Keratinocyte (primary cell): ENCODE measurements at regions not wholly inside any gene's neighbourhood (a gene's known extent, or its start where the extent isn't known, plus 50 kb on each side); places are given as distances from the start of the nearest gene placed in this dataset.

ENCODE experiments used
- CTCF ChIP-seq, 3 experiments: IDR thresholded peaks in 1 of 3; conservative IDR thresholded peaks in 1 of 3; optimal IDR thresholded peaks in 1 of 3; 2 replicates in 2 of 3; 3 replicates in 1 of 3; pipeline versions ENCODE3 to v1.5.1; 2011; ENCODE audit warnings: low read length in 3 of 3, mild to moderate bottlenecking in 3 of 3, moderate library complexity in 2 of 3, control low read depth in 1 of 3, inconsistent platforms in 1 of 3; ENCODE audit not compliant: insufficient read depth in 2 of 3; ENCODE audit errors: extremely low read depth in 1 of 3
- EZH2 ChIP-seq: IDR thresholded peaks from one replicate; pipeline ENCODE4 v1.6.1; 2012; ENCODE audit warnings: inconsistent platforms, mild to moderate bottlenecking, low read length, moderate library complexity

- TF ChIP-seq CTCF (optimal IDR thresholded peaks at IDR 0.05 in 1 of 3, IDR thresholded peaks at IDR 0.05 in 1 of 3, conservative IDR thresholded peaks at IDR 0.05 in 1 of 3; ENCODE audit: extremely low read depth in 1 of 3, insufficient read depth in 2 of 3, low read length in 3 of 3) (no peak), EZH2 (no peak)
Observed at GRCh38 chr4:33485111-33485510, 2759.2 kb downstream of the ARAP2 start.
